Suprapubic skin (tissue), 4 donors: ENCODE measurements at regions not wholly inside any gene's neighbourhood (a gene's known extent, or its start where the extent isn't known, plus 50 kb on each side); places are given as distances from the start of the nearest gene placed in this dataset.

Source experiments
- DNase-seq, 2 donors: peaks; one replicate each; pipeline ENCODE4 v3.0.0-alpha.2; 2019; ENCODE audit warnings: low spot score in 2 of 2
- H3K27ac ChIP-seq: fragments of 200-600 bp; sonication (generic); one replicate; pipeline ENCODE4 v1.5.1; 2019
- H3K27me3 ChIP-seq: fragments of 200-600 bp; sonication (generic); one replicate; pipeline ENCODE4 v1.5.1; 2019
- H3K36me3 ChIP-seq: fragments of 200-600 bp; sonication (generic); one replicate; pipeline ENCODE4 v1.5.1; 2019
- H3K4me1 ChIP-seq: fragments of 200-600 bp; sonication (generic); one replicate; pipeline ENCODE4 v1.5.1; 2019
- H3K4me3 ChIP-seq: fragments of 200-600 bp; sonication (generic); one replicate; pipeline ENCODE4 v1.5.1; 2019; ENCODE audit warnings: mild to moderate bottlenecking
- H3K9me3 ChIP-seq: fragments of 200-600 bp; sonication (generic); one replicate; pipeline ENCODE4 v1.5.1; 2019
- EP300 ChIP-seq: sonication (generic); formaldehyde crosslinking; IDR thresholded peaks from one replicate; pipeline ENCODE4 v1.6.1; 2017; ENCODE audit warnings: antibody characterized with exemption
- POLR2A ChIP-seq, 2 donors: fragments of 450-650 bp; IDR thresholded peaks; one replicate each; pipeline ENCODE4 v1.6.1; 2017; ENCODE audit warnings: antibody characterized with exemption in 2 of 2, mild to moderate bottlenecking in 2 of 2, moderate library complexity in 2 of 2
- POLR2AphosphoS5 ChIP-seq, 3 donors: sonication (generic); formaldehyde crosslinking; IDR thresholded peaks; one replicate each; pipeline ENCODE4 v1.6.1; 2017; ENCODE audit warnings: antibody characterized with exemption in 3 of 3
- WGBS: methylation state at CpG from one replicate; pipeline ENCODE4 v1.1.5; 2018; 5-methylcytosine and 5-hydroxymethylcytosine counted together
- TF ChIP-seq, protein P1 (sequence below), 2 donors: fragments of 200-600 bp in 1 of 2; fragments of 450-650 bp in 1 of 2; sonication (generic) in 1 of 2; IDR thresholded peaks; one replicate each; pipeline ENCODE4 v1.5.1; 2016 to 2019; ENCODE audit warnings: antibody characterized with exemption in 2 of 2, mild to moderate bottlenecking in 1 of 2, moderate library complexity in 1 of 2

DNA sequence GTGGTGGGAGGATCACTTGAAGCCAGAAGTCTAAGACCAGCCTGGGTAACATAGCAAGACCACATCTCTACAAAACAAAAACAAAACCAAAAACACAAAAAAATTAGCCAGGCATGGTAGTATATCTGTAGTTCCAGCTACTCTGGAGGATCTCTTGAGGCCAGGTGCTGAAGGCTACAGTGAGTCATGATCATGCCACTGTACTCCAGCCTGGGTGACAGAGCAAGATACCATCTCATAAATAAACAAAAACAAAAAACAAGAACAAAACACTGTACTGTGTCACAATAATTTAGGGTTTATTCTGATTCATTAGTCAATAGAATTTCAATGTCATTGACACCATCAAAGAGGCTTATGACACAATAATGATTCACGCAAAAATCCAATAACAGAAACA lies 1121.7 kb upstream of the MAP3K7 start:
- 94% methylated on average over 1 of the region's 1 CpG for WGBS
- Histone ChIP-seq H3K36me3 (no peaks in the 10 kb centered on the region), H3K4me1 (no peaks in the 10 kb centered on the region), H3K4me3 (no peak overlapping the region), H3K9me3 (no peaks in the 10 kb centered on the region), H3K27ac (no peak overlapping the region), H3K27me3 (no peaks in the 10 kb centered on the region)
- no peak for DNase-seq
- no peak for TF ChIP-seq EP300
- TF ChIP-seq POLR2AphosphoS5 (IDR thresholded peaks at IDR 0.05): no peak
- no peak for TF ChIP-seq POLR2A (IDR thresholded peaks at IDR 0.05)
- TF ChIP-seq, protein P1, sequence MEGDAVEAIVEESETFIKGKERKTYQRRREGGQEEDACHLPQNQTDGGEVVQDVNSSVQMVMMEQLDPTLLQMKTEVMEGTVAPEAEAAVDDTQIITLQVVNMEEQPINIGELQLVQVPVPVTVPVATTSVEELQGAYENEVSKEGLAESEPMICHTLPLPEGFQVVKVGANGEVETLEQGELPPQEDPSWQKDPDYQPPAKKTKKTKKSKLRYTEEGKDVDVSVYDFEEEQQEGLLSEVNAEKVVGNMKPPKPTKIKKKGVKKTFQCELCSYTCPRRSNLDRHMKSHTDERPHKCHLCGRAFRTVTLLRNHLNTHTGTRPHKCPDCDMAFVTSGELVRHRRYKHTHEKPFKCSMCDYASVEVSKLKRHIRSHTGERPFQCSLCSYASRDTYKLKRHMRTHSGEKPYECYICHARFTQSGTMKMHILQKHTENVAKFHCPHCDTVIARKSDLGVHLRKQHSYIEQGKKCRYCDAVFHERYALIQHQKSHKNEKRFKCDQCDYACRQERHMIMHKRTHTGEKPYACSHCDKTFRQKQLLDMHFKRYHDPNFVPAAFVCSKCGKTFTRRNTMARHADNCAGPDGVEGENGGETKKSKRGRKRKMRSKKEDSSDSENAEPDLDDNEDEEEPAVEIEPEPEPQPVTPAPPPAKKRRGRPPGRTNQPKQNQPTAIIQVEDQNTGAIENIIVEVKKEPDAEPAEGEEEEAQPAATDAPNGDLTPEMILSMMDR (IDR thresholded peaks at IDR 0.05): no peak

DNA sequence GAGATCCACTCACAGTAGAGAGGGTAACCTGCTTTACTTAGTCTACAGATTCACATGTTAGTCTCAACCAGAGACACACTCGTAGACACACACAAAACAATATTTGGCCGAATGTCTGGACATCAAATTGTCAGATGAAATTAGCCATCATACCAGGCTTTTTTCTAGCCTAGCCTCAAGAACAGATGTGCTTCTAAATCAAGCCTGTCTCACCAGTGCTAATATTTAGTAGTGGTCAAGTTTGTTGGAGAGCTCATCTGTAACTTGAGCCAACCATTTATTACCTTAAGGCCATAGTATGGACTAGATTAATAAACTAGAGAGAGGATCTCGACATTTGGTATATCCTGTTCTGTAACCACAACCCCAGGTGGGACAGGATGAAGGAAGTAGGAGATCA lies 1118.8 kb upstream of the MAP3K7 start:
- DNase-seq: no peak
- Histone ChIP-seq H3K4me3 (no peak overlapping the region), H3K27me3 (no peaks in the 10 kb centered on the region), H3K36me3 (no peaks in the 10 kb centered on the region), H3K27ac (no peak overlapping the region), H3K4me1 (no peaks in the 10 kb centered on the region), H3K9me3 (no peaks in the 10 kb centered on the region)
- no peak for TF ChIP-seq EP300
- TF ChIP-seq POLR2AphosphoS5 (IDR thresholded peaks at IDR 0.05): no peak
- no peak for TF ChIP-seq POLR2A (IDR thresholded peaks at IDR 0.05)
- TF ChIP-seq, protein P1 (IDR thresholded peaks at IDR 0.05): no peak
- WGBS: 85% methylated on average over 3 of the region's 3 CpGs

DNA sequence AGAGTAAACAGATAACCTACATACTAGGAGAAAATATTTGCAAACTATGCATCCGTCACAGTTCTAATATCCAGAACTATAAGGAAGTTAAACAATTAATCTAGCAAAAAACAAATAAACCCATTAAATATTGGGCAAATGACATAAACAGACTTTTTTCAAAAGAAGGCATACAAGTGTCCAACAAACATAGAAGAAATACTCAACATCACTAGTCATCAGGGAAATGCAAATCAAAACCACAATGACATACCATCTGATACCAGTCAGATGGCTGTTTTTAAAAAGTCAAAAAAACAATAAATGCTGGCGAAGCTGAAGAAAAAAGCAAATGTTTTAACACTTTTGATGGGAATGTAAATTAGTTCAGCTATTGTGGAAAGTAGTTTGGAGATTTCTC lies 1117.7 kb upstream of the MAP3K7 start:
- DNase-seq: no peak
- Histone ChIP-seq H3K9me3 (no peaks in the 10 kb centered on the region), H3K27ac (no peak overlapping the region), H3K4me3 (no peak overlapping the region), H3K4me1 (no peaks in the 10 kb centered on the region), H3K36me3 (no peaks in the 10 kb centered on the region), H3K27me3 (no peaks in the 10 kb centered on the region)
- TF ChIP-seq, protein P1 (IDR thresholded peaks at IDR 0.05): no peak
- no peak for TF ChIP-seq POLR2AphosphoS5 (IDR thresholded peaks at IDR 0.05)
- TF ChIP-seq EP300: no peak
- TF ChIP-seq POLR2A (IDR thresholded peaks at IDR 0.05): no peak
- 75% methylated on average over 2 of the region's 2 CpGs for WGBS

DNA sequence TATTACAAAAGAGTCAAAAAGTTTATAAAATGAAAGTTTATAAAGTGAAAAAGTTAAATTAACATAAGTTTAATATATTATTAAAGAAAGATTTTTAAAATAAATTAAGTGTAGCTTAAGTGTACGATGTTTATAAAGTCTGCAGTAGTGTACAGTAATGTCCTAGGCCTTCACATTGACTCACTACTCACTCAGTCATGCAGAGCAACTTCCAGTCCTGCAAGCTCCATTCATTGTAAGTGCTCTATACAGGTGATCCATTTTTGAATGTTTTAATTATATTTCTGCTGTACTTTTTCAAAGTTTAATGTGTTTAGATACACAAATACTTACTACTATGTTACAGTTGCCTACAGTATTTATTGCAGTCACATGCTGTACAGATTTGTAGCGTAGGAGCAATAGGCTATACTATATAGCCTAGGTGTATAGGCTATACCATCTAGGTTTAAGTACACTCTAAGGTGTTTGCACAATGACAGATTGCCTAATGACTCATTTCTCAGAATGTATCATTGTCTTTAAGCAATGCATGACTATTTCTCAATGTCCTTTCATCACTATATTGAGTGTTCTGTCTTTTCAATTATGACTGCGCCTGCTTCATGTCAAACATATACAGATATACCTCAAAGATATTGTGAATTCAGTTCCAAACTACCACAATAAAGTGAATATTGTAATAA lies 1110.3 kb upstream of the MAP3K7 start:
- TF ChIP-seq, protein P1 (IDR thresholded peaks at IDR 0.05): no peak
- H3K36me3 ChIP-seq: no peaks in the 10 kb centered on the region
- H3K27ac ChIP-seq: no peak overlapping the region
- WGBS: 90% methylated on average over 3 of the region's 3 CpGs
- H3K4me1 ChIP-seq: no peaks in the 10 kb centered on the region
- no peak overlapping the region for H3K4me3 ChIP-seq
- DNase-seq: no peak
- H3K27me3 ChIP-seq: no peaks in the 10 kb centered on the region
- no peaks in the 10 kb centered on the region for H3K9me3 ChIP-seq

DNA sequence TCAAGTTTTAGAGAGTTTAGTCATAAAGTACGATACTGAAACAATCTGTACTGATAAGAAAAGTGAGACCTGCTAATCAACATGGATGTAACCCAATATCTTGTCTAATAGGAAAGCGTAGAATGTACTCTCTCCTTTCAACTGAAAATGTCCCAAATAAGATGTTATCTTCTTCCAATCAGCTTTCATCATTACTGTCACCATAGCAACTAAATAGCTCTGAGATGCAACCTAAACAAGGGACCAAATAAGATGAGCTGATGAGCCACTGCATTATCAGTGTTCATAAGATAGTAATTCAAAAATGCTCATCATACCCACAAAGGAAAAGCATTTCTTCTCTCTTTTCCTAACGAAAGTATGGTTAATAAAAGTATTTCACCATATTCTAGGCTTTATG lies 1108.3 kb upstream of the MAP3K7 start:
- no peak for DNase-seq
- TF ChIP-seq POLR2AphosphoS5 (IDR thresholded peaks at IDR 0.05): no peak
- TF ChIP-seq, protein P1 (IDR thresholded peaks at IDR 0.05): no peak
- no peak for TF ChIP-seq POLR2A (IDR thresholded peaks at IDR 0.05)
- TF ChIP-seq EP300: no peak
- Histone ChIP-seq H3K36me3 (no peaks in the 10 kb centered on the region), H3K9me3 (no peaks in the 10 kb centered on the region), H3K4me1 (no peaks in the 10 kb centered on the region), H3K27me3 (no peaks in the 10 kb centered on the region), H3K4me3 (no peak overlapping the region), H3K27ac (no peak overlapping the region)
- 86% methylated on average over 3 of the region's 3 CpGs for WGBS
